HG02943 (cell line): ENCODE measurements at regions not wholly inside any gene's neighbourhood (a gene's known extent, or its start where the extent isn't known, plus 50 kb on each side); places are given as distances from the start of the nearest gene placed in this dataset.

ENCODE experiments used
- ATAC-seq: cut with Tn5 transposase; IDR thresholded peaks from one replicate; pipeline ENCODE4 v1.9.1; 2021; ENCODE audit warnings: mild to moderate bottlenecking, low read depth, moderate library complexity; ENCODE audit not compliant: unreplicated experiment

DNA sequence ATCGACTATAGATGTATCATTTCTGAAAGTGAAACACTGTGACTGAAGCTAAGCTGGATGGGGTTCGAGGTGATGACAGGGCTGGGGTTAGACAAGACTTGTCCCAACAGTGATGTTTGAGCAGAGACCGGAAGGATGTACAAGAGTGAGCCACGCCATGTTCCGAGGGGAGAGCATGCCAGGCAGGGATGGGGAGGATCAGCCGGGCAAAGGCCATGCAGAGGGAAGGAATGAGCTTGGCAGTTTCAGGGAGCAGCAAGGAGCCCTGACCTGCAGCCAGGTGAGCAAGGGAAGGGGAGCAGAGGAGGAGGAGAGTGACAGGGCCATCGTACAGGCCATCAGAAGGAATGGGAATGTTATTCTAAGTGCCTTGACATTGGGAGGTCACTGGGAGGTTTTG lies 114.9 kb upstream of the GPR26 start:
- ATAC-seq: no peak

DNA sequence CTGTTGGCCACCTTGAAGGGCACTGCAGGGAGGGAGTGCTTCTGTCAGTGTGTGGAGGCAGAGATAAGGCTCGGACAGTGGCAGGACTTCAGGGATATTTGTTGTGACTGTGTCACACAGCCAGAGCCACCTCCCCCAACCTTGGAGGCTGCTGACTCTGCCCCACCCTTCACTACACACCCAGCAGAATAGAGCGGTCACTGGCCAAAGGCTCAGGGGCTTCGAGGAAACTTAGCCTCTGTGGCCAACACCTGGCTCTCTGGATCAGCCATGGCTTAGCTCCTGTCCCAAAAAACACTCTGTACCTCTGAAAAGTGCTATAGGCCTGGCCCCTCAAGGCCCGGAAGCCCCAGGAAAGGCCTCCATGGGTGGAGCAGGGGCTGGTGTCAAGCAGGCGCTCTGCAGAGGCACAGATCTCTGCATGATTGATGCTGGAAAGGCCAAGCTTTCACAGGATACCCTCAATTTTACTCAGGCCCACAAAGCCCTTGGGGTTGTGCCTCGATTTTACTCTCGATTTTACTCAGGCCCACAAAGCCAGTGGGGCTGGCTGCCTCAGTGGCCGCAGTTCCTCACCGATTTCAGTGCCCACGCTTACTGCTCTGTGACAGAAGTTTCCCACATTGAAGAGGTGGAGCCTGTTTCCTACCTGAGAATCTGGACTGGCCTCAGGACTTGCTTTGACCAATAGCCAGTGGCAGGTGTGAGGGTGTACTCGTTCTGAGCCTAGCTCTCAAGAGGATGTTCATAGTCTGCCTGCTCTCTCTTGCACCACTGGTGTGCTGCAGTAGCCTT lies 113.2 kb upstream of the GPR26 start:
- no peak for ATAC-seq

DNA sequence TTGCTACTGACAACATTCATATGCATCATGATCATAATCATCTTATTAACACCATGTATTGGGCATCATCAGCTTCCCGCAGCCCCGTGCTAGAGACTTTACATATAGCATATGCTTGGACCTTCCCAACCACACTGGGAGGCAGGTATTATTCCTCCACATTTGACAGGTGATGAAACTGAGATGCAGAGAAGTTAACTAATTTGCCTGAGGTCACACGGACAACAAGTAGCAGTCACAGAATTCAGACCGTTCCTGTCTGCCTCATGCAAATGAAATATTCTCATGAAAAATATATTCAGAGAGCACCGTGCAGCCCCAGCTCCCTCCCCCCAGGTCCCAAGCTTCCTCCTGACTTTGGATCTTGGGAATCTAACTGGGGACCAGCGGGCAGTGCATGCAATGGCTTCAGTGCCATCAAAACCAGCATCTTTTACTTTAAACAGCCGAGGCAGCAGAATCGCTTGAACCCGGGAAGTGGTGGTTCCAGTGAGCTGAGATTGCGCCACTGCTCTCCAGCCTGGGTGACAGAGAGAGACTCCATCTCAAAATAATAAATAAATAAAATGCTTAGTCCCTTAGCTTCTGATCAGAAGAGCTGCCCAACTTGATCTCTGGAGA lies 112.2 kb upstream of the GPR26 start:
- ATAC-seq: no peak

DNA sequence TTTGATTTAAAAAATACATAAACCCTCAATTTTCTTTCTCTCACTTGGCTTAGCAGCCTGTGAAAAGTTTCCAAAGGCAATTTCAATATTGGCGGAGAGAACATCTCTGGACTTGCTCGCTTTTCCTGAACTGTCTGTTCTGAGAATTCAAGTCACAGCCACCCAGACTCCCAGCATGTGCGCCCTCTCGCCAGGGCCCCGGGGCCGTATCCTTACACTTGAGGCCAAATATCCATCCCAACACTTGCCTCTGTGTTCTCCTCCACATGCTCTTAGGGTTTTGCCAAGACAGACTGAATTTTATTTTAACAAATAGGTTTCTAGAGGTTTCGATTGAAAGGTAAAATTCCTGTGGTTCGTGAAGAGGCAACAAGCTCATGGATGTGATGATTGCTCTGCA lies 111.5 kb upstream of the GPR26 start:
- ATAC-seq: no peak

DNA sequence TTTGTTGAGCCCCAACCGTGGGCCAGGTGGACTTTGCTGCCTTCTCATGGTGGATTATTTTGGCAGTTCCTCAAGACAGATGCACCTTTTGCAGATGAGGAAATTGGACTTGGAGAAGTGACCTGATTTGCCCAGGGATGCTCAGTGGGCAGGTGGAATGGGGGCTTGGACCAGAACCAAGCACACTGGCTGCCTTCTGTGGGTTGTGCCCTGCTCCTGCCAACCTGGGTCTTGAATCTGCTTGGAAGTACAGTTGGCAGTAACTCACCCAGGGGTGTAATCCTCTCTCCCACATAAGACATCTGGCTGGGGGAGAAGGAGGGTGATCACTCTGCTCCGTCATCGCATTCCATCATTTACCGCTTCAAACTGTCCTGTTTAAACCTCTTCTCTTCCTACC lies 110.5 kb upstream of the GPR26 start:
- ATAC-seq: no peak

DNA sequence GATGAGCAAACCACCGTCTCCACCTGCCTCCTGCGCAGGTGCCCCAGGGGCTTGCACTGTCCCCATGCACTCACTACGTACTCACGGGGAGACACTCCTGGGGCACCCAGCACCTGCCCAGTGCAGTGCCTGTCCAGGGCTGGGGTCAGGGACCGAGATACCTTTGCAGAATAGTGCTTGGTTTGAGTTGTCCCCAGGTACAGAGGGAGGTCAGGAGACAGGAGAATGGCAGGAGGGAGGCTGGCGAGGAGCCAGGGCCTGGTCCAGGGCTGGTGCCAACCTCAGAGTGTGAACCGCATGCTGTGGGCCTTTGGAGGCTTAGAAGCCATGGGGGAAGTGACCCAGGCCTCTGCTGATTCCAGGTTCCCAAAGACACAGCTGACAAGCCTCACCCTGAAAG lies 110.1 kb upstream of the GPR26 start:
- no peak for ATAC-seq

DNA sequence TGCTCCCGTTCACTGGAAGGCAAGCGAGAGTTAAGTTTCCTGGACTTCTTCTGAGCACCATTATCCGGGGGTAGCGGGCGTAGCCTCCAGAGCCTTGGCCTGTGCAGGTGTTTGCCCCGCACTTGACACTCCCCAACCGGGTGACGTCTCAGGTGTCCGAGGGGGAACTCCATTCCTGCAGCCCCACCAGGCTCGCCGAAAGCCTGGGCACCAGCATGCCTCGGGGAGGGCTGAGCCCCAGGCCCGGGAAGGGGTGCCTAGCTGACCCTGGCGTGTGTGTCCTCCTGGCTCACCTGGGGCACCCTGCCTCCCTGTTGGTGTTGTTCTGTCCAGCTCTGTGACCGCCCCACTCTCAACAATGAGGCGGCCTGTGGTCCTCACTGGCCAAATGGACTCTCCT lies 109.4 kb upstream of the GPR26 start:
- no peak for ATAC-seq

DNA sequence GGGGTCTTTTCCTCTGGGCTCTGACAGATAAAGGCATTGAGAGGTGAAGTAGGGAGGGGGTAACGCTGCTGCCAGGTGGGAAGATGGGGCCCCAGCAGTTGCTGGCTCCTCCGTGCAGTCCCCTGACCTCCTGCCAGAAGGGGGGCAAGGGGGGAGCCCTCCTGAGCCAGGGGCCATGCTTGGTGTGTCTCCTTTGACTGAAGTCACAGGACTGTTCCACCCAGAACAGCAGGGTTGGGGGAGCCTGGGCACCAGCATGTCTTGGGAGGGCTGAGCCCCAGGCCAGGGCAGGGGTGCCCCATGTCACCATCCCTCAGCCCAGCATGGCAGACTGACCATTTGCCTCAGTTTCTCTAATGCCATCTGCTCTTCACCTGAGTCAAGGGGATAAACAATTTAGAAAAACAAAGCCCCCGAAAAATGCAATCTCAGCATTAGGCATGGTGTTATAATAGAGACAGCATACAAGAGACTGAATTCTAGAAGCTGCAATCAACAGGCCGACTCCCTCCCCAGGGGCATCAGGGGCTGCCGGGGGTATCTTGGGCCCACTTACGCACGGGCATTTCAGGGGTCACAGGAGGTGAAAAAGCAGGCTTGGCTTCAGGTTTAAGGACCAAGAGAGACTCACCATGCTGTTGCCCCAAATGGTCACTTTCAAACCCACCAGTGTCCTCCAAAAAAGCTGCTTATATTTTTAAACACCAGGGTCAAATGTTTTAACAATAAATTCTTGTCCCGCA lies 108.6 kb upstream of the GPR26 start:
- ATAC-seq: no peak

DNA sequence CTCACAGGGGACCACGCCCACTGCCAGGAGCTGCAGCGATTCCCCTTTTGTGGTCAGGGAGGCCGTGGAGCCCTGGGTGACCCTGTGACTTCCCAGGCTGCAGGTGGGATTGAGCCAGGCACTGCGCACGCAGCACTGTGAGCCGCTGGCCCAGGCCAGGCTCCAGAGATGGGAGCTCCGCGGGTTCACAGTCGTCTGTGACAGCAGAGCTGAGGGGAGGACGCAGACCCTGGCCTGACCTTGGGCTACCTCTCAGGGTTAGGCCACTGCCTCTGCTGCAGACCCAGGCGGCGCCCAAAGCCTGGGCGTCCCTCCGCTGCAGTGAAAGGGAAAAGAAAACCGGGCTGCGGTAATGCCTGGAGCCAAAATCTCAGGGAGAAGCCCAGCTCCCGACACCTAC lies 107.5 kb upstream of the GPR26 start:
- ATAC-seq: no peak

DNA sequence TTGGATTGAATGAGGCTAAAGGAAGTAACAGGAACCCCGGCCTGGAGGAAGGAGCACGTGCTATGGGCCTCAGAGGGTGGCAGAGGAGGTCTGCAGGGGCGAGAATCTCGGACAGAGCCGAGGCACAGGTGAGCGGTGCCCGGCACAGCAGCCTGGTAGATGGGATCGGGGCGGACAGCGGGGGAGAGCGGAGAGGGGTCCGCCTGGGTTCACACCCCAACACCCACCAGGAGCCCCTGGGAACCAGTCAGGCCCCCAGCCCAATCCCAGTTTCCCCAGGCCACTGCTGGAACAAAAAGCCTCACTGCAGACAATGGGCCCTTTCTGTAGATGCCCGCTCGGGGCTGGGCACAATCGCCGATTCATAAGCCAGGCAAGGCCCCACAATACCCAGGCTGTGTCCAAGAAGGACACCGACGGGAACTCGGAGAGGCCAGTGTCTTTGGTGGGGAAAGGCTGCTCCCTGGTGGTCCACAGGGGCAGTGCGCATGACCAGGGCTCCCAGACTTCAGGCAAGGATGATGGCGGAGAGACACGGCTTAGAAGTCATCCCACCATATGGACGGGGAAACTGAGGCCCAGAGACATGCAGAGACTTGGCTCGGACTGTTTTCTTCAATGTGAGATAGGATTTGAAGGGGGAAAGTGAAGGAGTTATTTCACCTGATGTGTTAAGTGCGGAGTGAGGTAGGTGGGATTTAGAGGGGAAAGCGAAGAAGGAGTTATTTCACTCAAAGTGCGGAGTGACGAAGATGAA lies 106.9 kb upstream of the GPR26 start:
- no peak for ATAC-seq

DNA sequence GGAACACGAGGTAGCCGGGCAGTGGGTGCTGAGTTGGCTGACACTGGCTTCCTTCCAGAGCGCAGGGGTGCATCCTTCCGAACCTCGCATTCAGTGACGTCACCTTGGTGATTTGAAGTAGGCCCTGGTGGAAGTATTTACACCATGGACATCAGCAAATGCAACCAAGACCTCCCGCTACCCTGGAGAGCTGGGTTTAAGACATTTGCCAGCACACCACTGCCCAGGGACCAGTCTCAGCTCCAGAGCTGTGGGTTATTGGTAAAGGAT lies 106.4 kb upstream of the GPR26 start:
- no peak for ATAC-seq

DNA sequence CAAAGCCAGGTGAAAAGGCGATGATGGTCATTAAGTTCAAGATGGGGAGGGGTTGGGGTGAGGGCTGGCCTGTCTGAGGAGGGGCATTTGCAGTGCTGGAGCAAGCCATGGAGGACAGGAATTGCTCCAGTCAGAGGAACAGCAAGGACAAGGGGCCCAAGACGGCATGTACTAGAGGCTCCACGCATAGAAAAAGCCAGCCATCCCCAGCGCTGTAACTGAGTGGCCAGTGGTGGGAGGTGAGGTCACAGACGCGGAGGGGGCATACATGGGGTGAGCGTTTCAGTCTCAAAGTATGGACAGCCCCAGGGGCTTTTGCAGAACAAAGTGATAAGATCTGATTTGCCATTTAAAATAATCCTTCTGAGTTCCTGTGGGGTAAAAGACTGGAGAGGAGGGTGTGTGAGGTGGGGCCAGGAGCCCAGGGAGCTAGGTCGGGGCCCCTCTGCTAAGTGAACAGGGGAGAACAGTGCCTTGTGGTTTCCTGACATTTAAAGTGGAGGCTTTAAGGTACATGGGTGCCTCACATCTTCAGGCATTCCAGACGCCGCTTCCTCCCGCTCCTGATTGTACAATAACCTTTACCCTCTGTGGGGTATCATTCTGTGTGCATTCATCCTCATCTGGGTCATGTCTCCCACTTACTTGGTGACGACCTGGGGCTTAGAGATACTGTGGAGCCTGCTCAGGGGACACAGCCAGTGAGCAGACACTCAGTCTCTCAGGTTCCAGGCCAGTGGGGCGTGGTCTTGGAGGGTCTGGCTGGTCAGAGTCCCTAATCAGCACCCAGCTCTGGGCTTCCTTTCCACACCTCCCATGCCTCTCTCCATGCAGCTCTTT lies 105.6 kb upstream of the GPR26 start:
- no peak for ATAC-seq

DNA sequence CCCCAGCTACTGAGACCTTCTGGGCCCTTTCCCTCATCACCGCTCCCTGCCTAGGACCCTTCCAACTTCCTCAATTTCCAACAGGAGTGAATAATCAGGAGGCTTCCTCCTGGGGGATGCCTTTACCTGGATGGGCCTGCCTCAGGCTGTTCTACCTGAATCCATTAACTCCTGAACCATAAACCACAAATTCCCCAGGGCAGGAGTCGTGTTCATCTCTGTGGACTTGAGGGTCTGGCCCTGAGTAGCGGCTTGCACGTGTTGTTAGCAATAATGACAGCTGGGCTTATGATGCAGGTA lies 105.1 kb upstream of the GPR26 start:
- no peak for ATAC-seq

DNA sequence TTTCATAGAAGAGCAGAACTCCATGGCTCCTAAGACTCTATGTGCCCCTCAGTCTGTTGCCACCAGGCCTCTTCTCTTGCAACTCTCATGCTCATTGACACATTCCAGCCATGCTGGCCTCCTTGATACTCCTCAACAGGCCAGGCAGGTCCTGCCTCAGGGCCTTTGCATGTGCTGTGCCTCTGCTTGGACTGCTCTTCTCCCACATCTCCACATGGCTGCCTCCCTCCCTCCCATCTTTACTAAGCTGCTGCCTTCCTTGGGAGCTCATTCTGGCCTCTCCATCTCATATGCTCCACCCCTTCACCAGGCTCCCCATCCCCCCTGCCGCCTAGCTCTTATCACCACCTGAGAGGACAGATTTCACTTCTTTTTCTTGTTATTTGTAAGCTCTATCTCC lies 103.8 kb upstream of the GPR26 start:
- ATAC-seq: no peak

DNA sequence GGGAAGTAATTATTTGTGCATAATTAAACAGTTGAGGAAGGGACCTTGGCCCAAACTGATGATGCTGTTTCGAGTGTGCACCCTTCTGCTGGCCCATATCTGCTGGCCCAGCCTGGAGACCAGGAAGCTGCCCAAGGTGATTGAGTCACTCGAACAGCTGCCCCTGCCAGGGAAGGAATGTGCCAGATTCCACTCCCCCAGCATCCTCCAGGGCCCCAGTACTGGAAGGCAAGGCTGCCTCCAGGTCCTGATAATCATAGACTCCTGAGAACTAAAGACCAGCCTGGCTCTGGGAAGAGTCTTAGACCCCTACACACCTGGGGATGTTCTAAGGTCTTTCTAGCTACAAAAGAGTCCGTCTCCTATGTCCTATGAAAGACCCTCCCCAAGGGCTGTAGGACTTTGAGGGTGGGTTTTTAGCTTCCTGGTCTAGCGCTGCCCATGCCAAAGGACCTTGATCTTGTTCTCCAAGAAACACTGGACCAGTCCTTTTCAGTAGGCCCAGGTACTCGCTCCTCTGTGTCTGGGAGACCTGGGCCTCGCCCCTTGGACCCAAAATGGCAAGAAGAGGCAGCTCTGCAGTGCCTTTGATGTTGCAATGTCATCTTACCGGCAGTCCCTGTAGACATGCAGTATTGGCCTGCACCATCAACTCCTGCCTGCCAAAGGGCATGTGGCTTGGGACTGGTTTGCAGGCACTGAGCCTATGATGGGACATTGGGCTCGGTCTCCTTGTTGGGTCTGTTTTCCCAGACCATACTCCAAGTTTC lies 103.2 kb upstream of the GPR26 start:
- no peak for ATAC-seq

DNA sequence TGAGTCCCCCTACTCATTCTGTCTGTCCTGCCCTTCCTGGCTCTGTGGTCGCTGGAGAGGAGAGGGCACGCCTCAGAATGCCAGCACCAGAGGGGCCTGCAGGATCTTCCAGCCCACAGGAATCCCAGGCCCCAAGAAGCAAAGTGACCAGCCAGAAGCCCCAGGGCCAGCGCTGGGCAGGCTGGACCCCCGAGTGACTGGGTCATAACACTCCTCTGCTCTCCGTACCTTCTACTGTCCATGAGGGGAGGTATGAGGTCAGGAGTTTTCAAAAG lies 102.6 kb upstream of the GPR26 start:
- no peak for ATAC-seq

DNA sequence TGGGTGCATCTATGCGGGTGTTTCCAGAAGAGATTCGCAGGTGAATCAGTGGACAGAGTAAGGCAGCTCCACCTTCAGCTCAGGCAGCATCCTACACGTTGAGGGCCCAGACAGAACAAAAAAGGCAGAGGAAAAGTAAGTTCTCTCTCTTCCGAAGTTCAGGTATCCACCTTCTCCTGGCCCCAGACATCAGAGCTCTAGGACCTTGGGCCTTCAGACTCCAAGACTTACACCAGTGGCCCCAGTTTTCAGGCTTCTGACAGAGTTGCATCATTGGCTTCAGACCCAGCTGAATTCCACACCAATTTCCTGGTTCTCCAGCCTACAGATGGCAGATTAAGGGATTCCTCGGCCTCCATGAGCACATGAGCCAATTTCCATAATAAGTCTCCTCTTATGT lies 102.2 kb upstream of the GPR26 start:
- no peak for ATAC-seq

DNA sequence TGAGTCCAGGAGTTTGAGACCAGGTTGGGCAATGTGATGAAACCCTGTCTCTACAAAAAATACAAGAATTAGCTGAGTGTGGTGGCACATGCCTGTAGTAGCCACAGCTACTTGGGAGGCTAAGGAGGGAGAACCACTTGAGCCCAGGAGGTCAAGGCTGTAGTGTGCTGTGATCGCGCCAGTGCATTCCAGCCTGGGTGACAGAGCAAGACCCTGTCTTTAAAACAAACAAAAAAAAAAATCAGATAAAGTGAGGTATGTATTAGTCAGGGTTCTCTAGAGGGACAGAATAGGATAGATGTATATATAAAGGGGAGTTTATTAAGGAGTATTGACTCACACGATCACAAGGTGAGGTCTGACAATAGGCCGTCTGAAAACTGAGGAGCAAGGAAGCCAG lies 101.5 kb upstream of the GPR26 start:
- no peak for ATAC-seq

DNA sequence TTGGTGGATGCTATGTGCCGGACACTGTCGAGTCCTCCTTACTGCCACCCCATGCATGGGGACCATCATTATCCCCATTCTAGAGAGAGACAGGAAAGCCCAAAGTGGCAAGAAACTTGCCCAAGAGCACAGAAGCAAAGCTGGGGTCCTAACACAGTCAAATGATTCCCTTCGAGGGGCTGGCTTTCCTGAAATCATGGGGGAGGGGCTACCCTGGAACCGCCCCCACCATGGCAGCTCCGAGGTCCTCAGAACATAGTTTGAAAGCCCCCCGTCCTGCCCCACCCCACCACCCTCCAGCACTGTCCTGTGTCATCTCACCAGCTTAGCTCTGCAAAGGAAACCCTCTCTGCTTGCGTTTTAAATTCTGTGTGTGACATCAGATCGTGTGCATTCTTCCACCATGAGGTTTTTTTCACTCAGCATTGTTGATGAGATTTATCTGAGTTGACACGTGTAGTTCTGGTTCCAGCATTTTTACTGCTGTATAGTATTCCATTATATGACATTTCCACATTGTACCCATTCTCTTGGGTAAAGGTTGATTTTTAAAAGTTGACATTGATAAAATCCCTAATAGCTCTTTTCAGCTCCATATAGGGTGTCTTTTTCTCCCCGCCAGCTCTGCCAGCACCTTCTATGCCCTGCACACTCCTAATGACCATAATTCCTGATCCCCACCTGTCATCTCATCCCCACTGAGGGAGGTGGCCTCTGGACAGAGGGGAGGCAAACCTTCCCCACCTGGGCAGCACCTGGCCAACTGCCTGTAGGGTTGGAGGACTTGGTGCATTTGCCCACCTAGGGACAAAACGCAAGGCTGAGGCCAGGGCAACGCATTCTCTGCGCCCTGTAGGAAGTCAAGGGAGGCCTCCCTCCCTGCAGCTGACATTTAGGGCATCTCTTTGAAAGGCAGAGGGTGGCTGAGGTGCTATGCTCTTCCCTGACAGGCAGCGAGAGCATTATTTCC lies 100.2 kb upstream of the GPR26 start:
- ATAC-seq: no peak
